Limb (tissue), 2 donors: ENCODE measurements at regions not wholly inside any gene's neighbourhood (a gene's known extent, or its start where the extent isn't known, plus 50 kb on each side); places are given as distances from the start of the nearest gene placed in this dataset.
A peak's percentile ranks its signal among the peaks of the same experiment; 100 is the strongest.
"Not testable (repeated sequence)": the region's sequence is repeated elsewhere in the genome, so short reads cannot be mapped to it uniquely, and the experiment has no call there.

Experiments
- DNase-seq, 2 donors: peaks; one replicate each; pipeline ENCODE4 v3.0.0-alpha.2; 2016; ENCODE audit errors: extremely low spot score in 2 of 2

- not testable (repeated sequence) for DNase-seq
Measured at GRCh38 chrX:35611562-35611961, 186.6 kb upstream of the MAGEB16 start.

- no peak for DNase-seq
Measured at GRCh38 chrX:35617836-35618235, 180.3 kb upstream of the MAGEB16 start.

- no peak for DNase-seq
Measured at GRCh38 chrX:35622040-35622439, 176.1 kb upstream of the MAGEB16 start.

- no peak for DNase-seq
Measured at GRCh38 chrX:35622601-35623000, 175.5 kb upstream of the MAGEB16 start.

- DNase-seq: no peak
Measured at GRCh38 chrX:35625714-35626113, 172.4 kb upstream of the MAGEB16 start.

GRCh38 chrX:35626124-35626523 is 172.0 kb upstream of the MAGEB16 start:
- no peak for DNase-seq

- DNase-seq: not testable (repeated sequence)
Measured at GRCh38 chrX:35635971-35636370, 162.2 kb upstream of the MAGEB16 start.

- no peak for DNase-seq
Measured at GRCh38 chrX:35664833-35665232, 133.3 kb upstream of the MAGEB16 start.

- no peak for DNase-seq
Measured at GRCh38 chrX:35665311-35665710, 132.8 kb upstream of the MAGEB16 start.

- DNase-seq: no peak
Measured at GRCh38 chrX:35670889-35671288, 127.3 kb upstream of the MAGEB16 start.

- DNase-seq: no peak
Measured at GRCh38 chrX:35675151-35675550, 123.0 kb upstream of the MAGEB16 start.

GRCh38 chrX:35680940-35681346 is 117.2 kb upstream of the MAGEB16 start:
- no peak for DNase-seq

GRCh38 chrX:35682476-35682875 is 115.7 kb upstream of the MAGEB16 start:
- DNase-seq: no peak

- DNase-seq: no peak
Measured at GRCh38 chrX:35696760-35697234, 101.3 kb upstream of the MAGEB16 start.

- no peak for DNase-seq
Measured at GRCh38 chrX:35699642-35700041, 98.5 kb upstream of the MAGEB16 start.

GRCh38 chrX:35700121-35700520 is 98.0 kb upstream of the MAGEB16 start:
- DNase-seq: no peak

- no peak for DNase-seq
Measured at GRCh38 chrX:35711281-35711680, 86.9 kb upstream of the MAGEB16 start.

GRCh38 chrX:35722128-35722527 is 76.0 kb upstream of the MAGEB16 start:
- DNase-seq: no peak

GRCh38 chrX:35726176-35726575 is 72.0 kb upstream of the MAGEB16 start:
- DNase-seq: no peak

- no peak for DNase-seq
Measured at GRCh38 chrX:35728481-35728880, 69.7 kb upstream of the MAGEB16 start.

- DNase-seq: no peak
Measured at GRCh38 chrX:35733879-35734278, 64.3 kb upstream of the MAGEB16 start.

- no peak for DNase-seq
Measured at GRCh38 chrX:35741142-35741541, 57.0 kb upstream of the MAGEB16 start.

- peak in 1 of 2 donors; percentile 8 for DNase-seq
Measured at GRCh38 chrX:35743331-35743730, 54.8 kb upstream of the MAGEB16 start.
